Stimulated activated CD4-positive, alpha-beta T cell treated with anti-CD3 and anti-CD28 coated beads, TNF-alpha, amount 100 ng/mL, for 4 hours (primary cell): ENCODE measurements at regions not wholly inside any gene's neighbourhood (a gene's known extent, or its start where the extent isn't known, plus 50 kb on each side); places are given as distances from the start of the nearest gene placed in this dataset.

Source experiments
- DNase-seq, 3 experiments: peaks; one replicate each; pipeline ENCODE4 v3.0.0-alpha.2; 2020; ENCODE audit warnings: low read depth in 3 of 3

GRCh38 chr4:155616117-155616516 lies 50.5 kb upstream of the GUCY1A1 start:
- no peak for DNase-seq

DNA sequence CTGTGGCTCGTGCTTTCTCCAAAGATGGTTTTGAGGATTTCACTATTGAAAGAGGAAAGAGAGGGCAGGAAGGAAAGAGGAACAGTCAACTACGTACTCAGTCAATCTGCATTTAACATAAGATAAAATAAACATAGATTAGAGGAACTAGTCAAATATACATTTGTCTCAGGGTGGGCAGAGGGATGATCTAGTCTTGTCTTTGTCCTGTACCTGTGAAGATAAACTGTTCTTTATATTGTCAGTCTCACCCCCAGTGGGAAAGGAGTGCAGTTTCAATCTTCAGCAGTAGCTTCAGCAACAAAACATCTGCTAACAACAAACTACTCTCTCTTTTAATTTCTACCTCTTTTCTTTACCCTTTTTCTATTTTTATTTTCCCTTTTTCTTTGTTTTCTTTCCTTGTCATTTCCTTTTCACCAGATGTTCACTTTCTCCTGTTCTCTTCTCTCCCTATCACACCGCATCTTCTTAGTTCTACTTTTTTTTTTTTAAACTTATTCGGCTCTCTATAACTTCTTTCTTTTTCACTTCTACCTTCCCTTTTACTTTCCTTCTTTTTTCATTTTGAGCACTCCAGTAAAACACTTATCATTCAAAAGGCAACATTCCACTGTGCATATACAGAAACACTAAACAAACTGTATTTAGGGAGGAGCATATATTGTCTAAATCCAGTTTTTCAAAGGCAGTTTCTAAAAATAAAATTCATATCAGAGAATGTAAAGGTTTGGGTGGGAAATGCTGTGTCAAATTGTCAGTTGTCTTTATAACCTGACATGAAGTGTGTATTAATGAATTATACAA lies 51.4 kb upstream of the GUCY1A1 start:
- DNase-seq = no peak

DNA sequence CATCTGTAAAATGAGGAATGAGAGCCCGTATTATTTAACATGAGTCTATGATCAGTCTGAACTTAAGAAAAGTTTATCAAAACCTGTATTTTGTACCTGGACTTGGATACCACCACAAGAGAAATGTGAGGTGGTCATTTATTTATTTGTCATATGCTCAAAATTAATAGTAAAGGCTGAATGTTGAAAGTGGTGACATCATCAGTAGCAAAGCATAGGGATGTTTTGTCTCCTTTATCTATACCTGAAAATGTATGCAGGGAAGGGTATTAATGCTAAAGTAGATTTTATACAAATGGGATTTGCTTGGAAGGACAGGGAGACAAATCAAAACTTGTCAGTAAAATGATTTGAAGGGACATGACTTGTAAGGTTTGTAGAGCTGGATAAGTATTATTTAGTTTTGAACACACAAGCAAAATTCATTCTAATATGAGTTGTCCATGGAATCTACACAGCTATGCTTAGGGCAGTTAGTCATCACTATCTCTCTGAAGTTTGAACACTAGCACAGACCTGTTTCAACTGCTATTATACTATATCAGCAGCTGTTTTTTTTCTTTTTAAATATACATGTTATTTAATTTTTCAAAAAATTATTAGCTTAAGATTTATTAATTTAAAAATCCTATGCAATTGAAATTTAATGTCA lies 52.4 kb upstream of the GUCY1A1 start:
- DNase-seq = no peak

DNA sequence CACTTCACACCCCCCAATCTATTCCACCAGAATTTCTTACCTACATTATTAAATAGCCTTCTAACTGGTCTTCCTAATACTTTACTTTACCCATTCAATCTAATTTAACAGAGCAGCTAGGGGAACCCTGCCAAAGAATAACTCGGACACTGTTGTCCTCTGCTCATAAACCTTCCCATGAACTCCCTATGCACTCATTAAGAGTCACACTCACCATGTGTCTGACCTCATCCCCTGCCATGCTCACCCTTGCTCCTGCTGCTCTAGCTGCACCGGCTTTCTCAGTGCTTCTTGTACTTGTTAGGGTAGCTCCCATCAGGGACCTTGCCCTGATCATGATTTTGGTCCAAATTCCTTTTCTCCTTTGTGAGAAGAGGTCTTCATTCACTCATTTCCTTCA lies 54.6 kb upstream of the GUCY1A1 start:
- no peak for DNase-seq

DNA sequence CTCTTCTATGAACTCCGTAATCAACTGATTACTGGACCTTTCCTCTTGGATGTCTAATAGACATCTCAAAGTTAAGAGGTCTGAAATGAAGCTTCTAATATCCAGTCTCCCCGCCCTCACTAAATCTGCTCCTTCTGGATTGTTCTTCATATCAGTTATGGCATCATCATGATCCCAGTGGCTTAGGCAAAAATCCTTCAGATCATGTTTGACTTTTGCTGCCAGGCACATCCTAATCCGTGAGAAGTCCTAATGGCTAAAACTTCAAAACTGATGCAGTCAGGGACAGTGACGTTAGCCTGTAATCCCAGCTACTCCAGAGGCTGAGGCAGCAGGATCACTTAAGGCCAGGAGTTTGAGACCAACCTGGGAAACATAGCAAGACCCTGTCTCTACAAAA lies 55.1 kb upstream of the GUCY1A1 start:
- no peak for DNase-seq

DNA sequence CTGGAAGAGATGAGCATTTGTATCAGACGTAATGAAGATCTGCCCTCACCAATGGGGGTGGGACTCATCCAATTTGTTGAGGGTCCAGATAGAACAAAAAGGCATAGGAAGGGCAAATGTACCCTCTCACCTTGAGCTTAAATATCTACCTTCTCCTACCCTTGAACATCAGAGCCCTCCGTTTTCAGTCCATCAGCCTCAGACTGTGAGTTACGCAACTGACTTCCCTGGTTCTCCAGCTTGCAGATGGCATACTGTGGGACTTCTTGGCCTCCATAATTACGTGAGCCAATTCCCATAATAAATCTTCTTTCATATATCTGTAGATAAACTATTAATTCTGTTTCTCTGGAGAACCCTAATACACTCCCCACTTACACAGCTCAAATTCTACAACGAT lies 56.5 kb upstream of the GUCY1A1 start:
- no peak for DNase-seq

- DNase-seq = no peak
Observed at GRCh38 chr4:155609455-155610059, 57.1 kb upstream of the GUCY1A1 start.

DNA sequence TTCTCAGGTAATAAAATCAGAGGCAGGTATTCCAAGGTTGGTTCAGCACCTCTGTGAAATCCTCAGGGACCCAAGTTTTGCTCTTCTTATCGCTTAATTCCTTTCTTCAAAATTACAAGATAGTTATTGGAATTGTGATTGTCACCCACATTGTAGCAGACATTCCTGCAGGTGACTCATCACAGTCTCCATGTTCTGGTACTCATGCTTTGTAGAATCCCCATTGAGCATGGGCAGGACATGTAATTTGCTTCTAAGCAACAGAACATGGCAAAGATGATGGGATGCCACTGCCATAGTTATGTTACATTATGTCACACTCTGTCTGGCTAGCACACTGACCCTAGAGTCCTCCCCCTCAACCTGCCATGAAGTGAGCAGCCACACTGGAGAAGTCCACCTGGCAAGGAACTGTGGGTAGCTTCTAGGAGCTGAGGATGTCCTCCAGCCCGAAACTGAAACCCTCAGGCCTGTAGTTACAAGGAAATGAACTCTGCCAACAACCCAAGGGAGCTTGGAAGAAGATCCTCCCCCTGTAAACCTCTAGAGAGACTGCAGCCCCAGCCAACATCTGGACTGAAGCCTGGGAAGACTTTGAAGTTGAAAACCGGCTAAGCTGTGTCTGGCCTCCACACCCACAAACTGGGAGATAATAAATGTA lies 58.3 kb upstream of the GUCY1A1 start:
- no peak for DNase-seq

GRCh38 chr4:155607481-155607880 lies 59.2 kb upstream of the GUCY1A1 start:
- DNase-seq = no peak

- DNase-seq = no peak
Observed at GRCh38 chr4:155604718-155605626, 61.7 kb upstream of the GUCY1A1 start.

GRCh38 chr4:155603360-155603891 lies 63.2 kb upstream of the GUCY1A1 start:
- no peak for DNase-seq

DNA sequence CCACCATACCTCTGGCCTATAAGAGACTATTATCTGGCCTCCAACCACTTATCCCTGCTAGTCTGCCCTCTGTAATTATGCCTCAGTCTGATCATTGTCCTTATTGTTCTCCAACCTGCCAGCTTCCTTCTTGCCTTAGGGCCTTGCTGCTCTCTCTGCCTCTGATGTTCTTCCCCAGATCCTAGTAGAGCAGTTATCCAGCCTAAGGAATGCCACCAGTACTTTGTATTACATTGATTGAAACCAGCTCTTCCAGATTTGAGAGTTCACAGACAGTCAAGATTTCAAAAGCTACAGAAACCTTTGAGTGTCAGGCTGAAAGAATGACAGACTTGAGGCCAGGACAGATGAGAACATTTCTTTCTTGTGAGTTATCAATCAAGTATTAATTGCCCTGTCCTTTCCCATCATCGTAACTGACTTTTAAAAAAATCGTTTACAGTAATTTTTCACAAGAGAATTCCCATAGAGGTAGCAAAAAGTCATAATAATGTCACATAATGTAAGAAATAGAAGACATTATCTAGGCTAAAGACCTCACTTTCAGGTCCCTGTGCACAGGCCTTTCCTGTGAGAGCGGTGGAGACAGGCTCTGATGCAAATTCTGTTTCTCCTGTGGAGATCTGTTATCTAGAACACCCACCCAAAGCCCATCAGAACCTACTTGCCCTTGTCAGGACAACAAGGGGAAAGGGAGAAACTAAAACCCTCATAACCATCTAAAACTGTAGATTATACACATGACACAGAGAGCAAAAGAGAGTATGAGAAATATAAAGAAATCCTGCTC lies 64.1 kb upstream of the GUCY1A1 start:
- DNase-seq = no peak

- DNase-seq = no peak
Observed at GRCh38 chr4:155600244-155600643, 66.4 kb upstream of the GUCY1A1 start.

DNA sequence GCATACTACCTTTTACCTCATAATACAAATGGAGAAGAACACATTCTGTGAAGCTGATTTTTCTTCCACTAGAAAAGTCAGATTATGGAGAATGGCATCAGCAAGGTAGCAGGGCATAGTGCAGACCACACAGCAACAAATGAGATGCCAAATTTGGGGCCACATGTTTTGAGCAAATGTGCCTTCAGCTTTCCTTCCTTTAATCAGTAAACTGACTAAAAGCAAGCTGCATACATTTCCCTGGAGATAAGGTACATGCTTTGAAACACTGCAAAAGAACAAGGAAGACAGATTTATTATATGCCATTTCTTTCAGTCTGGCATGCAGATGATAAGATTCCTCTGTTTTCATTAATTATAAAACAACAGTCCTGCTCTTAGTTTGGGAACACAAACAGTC lies 67.1 kb upstream of the GUCY1A1 start:
- DNase-seq = no peak

- DNase-seq = no peak
Observed at GRCh38 chr4:155599085-155599484, 67.6 kb upstream of the GUCY1A1 start.

- DNase-seq = no peak
Observed at GRCh38 chr4:155597933-155598451, 68.7 kb upstream of the GUCY1A1 start.

- DNase-seq = no peak
Observed at GRCh38 chr4:155597281-155597680, 69.4 kb upstream of the GUCY1A1 start.

DNA sequence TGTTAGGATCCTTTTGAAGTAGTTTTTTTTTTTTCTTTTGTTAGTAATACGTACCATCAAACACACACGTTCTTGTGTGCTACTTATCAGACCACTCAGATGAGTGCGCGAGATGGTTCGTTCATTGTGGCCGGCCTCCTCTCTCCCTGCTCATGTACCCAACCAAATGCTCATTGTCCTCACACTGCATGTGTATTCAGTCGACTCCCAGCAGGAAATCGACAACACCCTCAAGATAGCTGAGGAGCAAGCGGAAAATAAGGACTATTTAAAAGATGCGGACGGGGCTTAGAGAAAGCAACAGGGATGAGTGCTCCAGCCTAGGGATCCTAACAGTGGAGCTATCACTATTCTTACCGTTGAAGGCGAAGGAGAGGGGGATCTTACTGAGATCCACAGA lies 72.9 kb upstream of the GUCY1A1 start:
- no peak for DNase-seq

- DNase-seq = no peak
Observed at GRCh38 chr4:155592938-155593297, 73.7 kb upstream of the GUCY1A1 start.
